Mesendoderm (in vitro differentiated cells): ENCODE measurements at regions not wholly inside any gene's neighbourhood (a gene's known extent, or its start where the extent isn't known, plus 50 kb on each side); places are given as distances from the start of the nearest gene placed in this dataset.

Source experiments
- DNase-seq: peaks from one replicate; pipeline ENCODE4 v3.0.0; 2013
- H2AK5ac ChIP-seq: 2 replicates; pipeline ENCODE4 v1.6.1; 2013; ENCODE audit warnings: low read length, inconsistent platforms
- H2BK120ac ChIP-seq: 2 replicates; pipeline ENCODE4 v1.6.1; 2013; ENCODE audit warnings: low read depth, mild to moderate bottlenecking, low read length, moderate library complexity, mixed read lengths
- H2BK15ac ChIP-seq: replicated peaks from 2 replicates; pipeline ENCODE4 v1.6.1; 2013; ENCODE audit warnings: low read depth, mild to moderate bottlenecking, moderate library complexity
- H2BK5ac ChIP-seq: 2 replicates; pipeline ENCODE4 v1.6.1; 2013; ENCODE audit warnings: low read length, inconsistent platforms
- H3K18ac ChIP-seq: 2 replicates; pipeline ENCODE4 v1.6.1; 2013; ENCODE audit warnings: mild to moderate bottlenecking, low read length, mixed read lengths
- H3K23ac ChIP-seq: one replicate; pipeline ENCODE4 v1.6.1; 2013; ENCODE audit warnings: low read length
- H3K27ac ChIP-seq: 2 replicates; pipeline ENCODE4 v1.5.1; 2013; ENCODE audit warnings: low read depth, mild to moderate bottlenecking, inconsistent platforms, low read length, moderate library complexity
- H3K27me3 ChIP-seq: 2 replicates; pipeline ENCODE4 v1.6.1; 2013; ENCODE audit warnings: low read length, control low read depth, mild to moderate bottlenecking, inconsistent platforms; ENCODE audit not compliant: insufficient read depth, poor library complexity
- H3K36me3 ChIP-seq: 2 replicates; pipeline ENCODE4 v1.6.1; 2013; ENCODE audit warnings: low read length, inconsistent platforms; ENCODE audit not compliant: control insufficient read depth, insufficient read depth
- H3K4ac ChIP-seq: one replicate; pipeline ENCODE4 v1.6.1; 2013; ENCODE audit warnings: low read depth, mild to moderate bottlenecking, low read length, moderate library complexity
- H3K4me1 ChIP-seq: 2 replicates; pipeline ENCODE4 v1.6.1; 2013; ENCODE audit warnings: low read depth, low read length, inconsistent platforms; ENCODE audit not compliant: control insufficient read depth
- H3K4me2 ChIP-seq: 2 replicates; pipeline ENCODE4 v1.6.1; 2013; ENCODE audit warnings: low read length
- H3K4me3 ChIP-seq: 2 replicates; pipeline ENCODE4 v1.5.1; 2013; ENCODE audit warnings: mild to moderate bottlenecking, low read length
- H3K56ac ChIP-seq: one replicate; pipeline ENCODE4 v1.6.1; 2013; ENCODE audit warnings: low read length
- H3K79me1 ChIP-seq: 2 replicates; pipeline ENCODE4 v1.6.1; 2013; ENCODE audit warnings: low read length, inconsistent platforms
- H3K79me2 ChIP-seq: 2 replicates; pipeline ENCODE4 v1.6.1; 2013; ENCODE audit warnings: mild to moderate bottlenecking, low read length; ENCODE audit not compliant: control insufficient read depth, insufficient read depth
- H3K9ac ChIP-seq: 2 replicates; pipeline ENCODE4 v1.6.1; 2013; ENCODE audit warnings: low read length, inconsistent platforms
- H4K5ac ChIP-seq: one replicate; pipeline ENCODE4 v1.6.1; 2013; ENCODE audit warnings: low read length
- H4K8ac ChIP-seq: one replicate; pipeline ENCODE4 v1.6.1; 2013; ENCODE audit warnings: low read depth, mild to moderate bottlenecking, control low read depth, low read length, moderate library complexity
- WGBS: extraction: QIAGEN DNeasy Blood & Tissue Kit; methylation state at CpG from one replicate; pipeline ENCODE4 v1.1.7; 2013; ENCODE audit warnings: low lambda C conversion rate, missing lambda C conversion rate; ENCODE audit not compliant: insufficient coverage; ENCODE audit errors: extremely low coverage; 5-methylcytosine and 5-hydroxymethylcytosine counted together

- H2BK5ac ChIP-seq, result no peak overlapping the region
- H2AK5ac ChIP-seq, result no peak overlapping the region
- no peak overlapping the region for H2BK120ac ChIP-seq
- no peak overlapping the region for H3K56ac ChIP-seq
- H3K4me2 ChIP-seq, result no peak overlapping the region
- no peaks in the 10 kb centered on the region for H3K79me1 ChIP-seq
- no peak overlapping the region for H3K27ac ChIP-seq
- H3K4me3 ChIP-seq, result no peak overlapping the region
- no peak for DNase-seq
- H3K9ac ChIP-seq, result no peak overlapping the region
- no peak overlapping the region for H3K23ac ChIP-seq
- H4K5ac ChIP-seq, result no peak overlapping the region
- H3K4me1 ChIP-seq, result no peaks in the 10 kb centered on the region
- H4K8ac ChIP-seq, result no peak overlapping the region
- H3K4ac ChIP-seq, result no peak overlapping the region
- no peaks in the 10 kb centered on the region for H3K79me2 ChIP-seq
- H2BK15ac ChIP-seq, result no peak overlapping the region
- H3K18ac ChIP-seq, result no peak overlapping the region
- H3K27me3 ChIP-seq, result no peaks in the 10 kb centered on the region
- H3K36me3 ChIP-seq, result no peaks in the 10 kb centered on the region
Measured at GRCh38 chr9:17986595-17986994, 407.7 kb downstream of the SH3GL2 start.

GRCh38 chr9:17987189-17987588 lies 408.3 kb downstream of the SH3GL2 start:
- Histone ChIP-seq H2BK5ac (no peak overlapping the region), H2BK120ac (no peak overlapping the region), H4K5ac (no peak overlapping the region), H3K79me1 (no peaks in the 10 kb centered on the region), H3K79me2 (no peaks in the 10 kb centered on the region), H3K18ac (no peak overlapping the region), H3K4me2 (no peak overlapping the region), H3K56ac (no peak overlapping the region), H3K4me1 (no peaks in the 10 kb centered on the region), H2AK5ac (no peak overlapping the region), H3K36me3 (no peaks in the 10 kb centered on the region), H4K8ac (no peak overlapping the region), H3K4me3 (no peak overlapping the region), H3K4ac (no peak overlapping the region), H2BK15ac (no peak overlapping the region), H3K23ac (no peak overlapping the region), H3K9ac (no peak overlapping the region), H3K27ac (no peak overlapping the region), H3K27me3 (no peaks in the 10 kb centered on the region)
- 100% methylated on average over 2 of the region's 5 CpGs for WGBS
- DNase-seq, result no peak

- Histone ChIP-seq H3K4me1 (no peaks in the 10 kb centered on the region), H3K27ac (no peak overlapping the region), H3K27me3 (no peaks in the 10 kb centered on the region), H2AK5ac (no peak overlapping the region), H3K56ac (no peak overlapping the region), H3K9ac (no peak overlapping the region), H3K79me2 (no peaks in the 10 kb centered on the region), H3K23ac (no peak overlapping the region), H3K4me2 (no peak overlapping the region), H4K8ac (no peak overlapping the region), H2BK15ac (no peak overlapping the region), H3K4me3 (no peak overlapping the region), H2BK120ac (no peak overlapping the region), H3K18ac (no peak overlapping the region), H3K36me3 (no peaks in the 10 kb centered on the region), H4K5ac (no peak overlapping the region), H2BK5ac (no peak overlapping the region), H3K4ac (no peak overlapping the region), H3K79me1 (no peaks in the 10 kb centered on the region)
- 100% methylated on average over 1 of the region's 1 CpG for WGBS
- no peak for DNase-seq
Measured at GRCh38 chr9:17988489-17988888, 409.6 kb downstream of the SH3GL2 start.

GRCh38 chr9:17990602-17991001 lies 411.7 kb downstream of the SH3GL2 start:
- Histone ChIP-seq H3K9ac (no peak overlapping the region), H3K4ac (no peak overlapping the region), H2AK5ac (no peak overlapping the region), H3K4me2 (no peak overlapping the region), H3K79me1 (no peaks in the 10 kb centered on the region), H3K27ac (no peak overlapping the region), H3K4me3 (no peak overlapping the region), H3K79me2 (no peaks in the 10 kb centered on the region), H3K4me1 (no peaks in the 10 kb centered on the region), H3K36me3 (no peaks in the 10 kb centered on the region), H3K18ac (no peak overlapping the region), H4K5ac (no peak overlapping the region), H4K8ac (no peak overlapping the region), H2BK5ac (no peak overlapping the region), H3K27me3 (no peaks in the 10 kb centered on the region), H3K23ac (no peak overlapping the region), H2BK120ac (no peak overlapping the region), H2BK15ac (no peak overlapping the region), H3K56ac (no peak overlapping the region)
- WGBS, result no CpG with 5 or more reads among the region's 3 CpGs
- no peak for DNase-seq

- no peak for DNase-seq
- no CpG with 5 or more reads among the region's 1 CpG for WGBS
- Histone ChIP-seq H2AK5ac (no peak overlapping the region), H3K4me2 (no peak overlapping the region), H3K23ac (no peak overlapping the region), H4K5ac (no peak overlapping the region), H3K79me2 (no peaks in the 10 kb centered on the region), H3K9ac (no peak overlapping the region), H3K36me3 (no peaks in the 10 kb centered on the region), H3K4me3 (no peak overlapping the region), H2BK5ac (no peak overlapping the region), H3K79me1 (no peaks in the 10 kb centered on the region), H3K4me1 (no peaks in the 10 kb centered on the region), H3K18ac (no peak overlapping the region), H3K56ac (no peak overlapping the region), H2BK120ac (no peak overlapping the region), H3K27ac (no peak overlapping the region), H3K4ac (no peak overlapping the region), H3K27me3 (no peaks in the 10 kb centered on the region), H2BK15ac (no peak overlapping the region), H4K8ac (no peak overlapping the region)
Measured at GRCh38 chr9:17993024-17993423, 414.2 kb downstream of the SH3GL2 start.

GRCh38 chr9:17994695-17995425 lies 416.0 kb downstream of the SH3GL2 start:
- Histone ChIP-seq H3K36me3 (no peaks in the 10 kb centered on the region), H3K56ac (no peak overlapping the region), H3K4me2 (no peak overlapping the region), H3K4ac (no peak overlapping the region), H4K5ac (no peak overlapping the region), H3K4me1 (no peaks in the 10 kb centered on the region), H4K8ac (no peak overlapping the region), H3K79me2 (no peaks in the 10 kb centered on the region), H3K23ac (no peak overlapping the region), H3K27me3 (no peaks in the 10 kb centered on the region), H2AK5ac (no peak overlapping the region), H3K9ac (no peak overlapping the region), H2BK5ac (no peak overlapping the region), H3K4me3 (no peak overlapping the region), H2BK120ac (no peak overlapping the region), H2BK15ac (no peak overlapping the region), H3K27ac (no peak overlapping the region), H3K79me1 (no peaks in the 10 kb centered on the region), H3K18ac (no peak overlapping the region)
- DNase-seq, result peak; percentile 25
- no CpG with 5 or more reads among the region's 4 CpGs for WGBS
